ENCODE measurements at regions not wholly inside any gene's neighbourhood (a gene's known extent, or its start where the extent isn't known, plus 50 kb on each side); places are given as distances from the start of the nearest gene placed in this dataset.

- no peak for DNase-seq
Observed at GRCh38 chr9:130780865-130781504, 54.1 kb upstream of the ABL1 start.

GRCh38 chr9:130781569-130781968 is 53.5 kb upstream of the ABL1 start:
- DNase-seq, result no peak

GRCh38 chr9:130782886-130783530 is 52.0 kb upstream of the ABL1 start:
- DNase-seq, result no peak

- DNase-seq, result no peak
Observed at GRCh38 chr9:130785053-130785452, 50.0 kb upstream of the ABL1 start.
